Esophagus muscularis mucosa (tissue), 4 donors: ENCODE measurements at regions not wholly inside any gene's neighbourhood (a gene's known extent, or its start where the extent isn't known, plus 50 kb on each side); places are given as distances from the start of the nearest gene placed in this dataset.

Source experiments
- DNase-seq: peaks from one replicate; pipeline ENCODE4 v3.0.0-alpha.2; 2017; ENCODE audit errors: extremely low spot score
- H3K27ac ChIP-seq, 4 donors: fragments of 200-600 bp; sonication (generic); replicated peaks in 1 of 4; 1 replicate in 3 of 4; 2 replicates in 1 of 4; pipeline ENCODE4 v1.5.1; 2016 to 2019; ENCODE audit warnings: mild to moderate bottlenecking in 1 of 4
- H3K27me3 ChIP-seq, 4 donors: fragments of 200-600 bp; sonication (generic); one replicate each; pipeline versions ENCODE4 v1.5.1 to v1.6.0; 2016 to 2019
- H3K36me3 ChIP-seq, 4 donors: fragments of 200-600 bp; sonication (generic); one replicate each; pipeline ENCODE4 v1.5.1; 2016 to 2019
- H3K4me1 ChIP-seq, 4 donors: fragments of 200-600 bp; sonication (generic); one replicate each; pipeline ENCODE4 v1.5.1; 2016 to 2019
- H3K4me3 ChIP-seq, 4 donors: fragments of 200-600 bp; sonication (generic); 1 replicate in 2 of 4; 2 replicates in 2 of 4; pipeline ENCODE4 v1.5.1; 2016 to 2019; ENCODE audit warnings: mild to moderate bottlenecking in 4 of 4, moderate library complexity in 1 of 4
- H3K9me3 ChIP-seq, 4 donors: fragments of 200-600 bp; sonication (generic); 1 replicate in 3 of 4; 2 replicates in 1 of 4; pipeline ENCODE4 v1.5.1; 2016 to 2019
- CTCF ChIP-seq, 3 experiments: fragments of 200-600 bp in 2 of 3; fragments of 450-650 bp in 1 of 3; sonication (generic) in 2 of 3; IDR thresholded peaks; one replicate each; pipeline ENCODE4 v1.5.1; 2017 to 2019; ENCODE audit warnings: antibody characterized with exemption in 3 of 3, mild to moderate bottlenecking in 2 of 3, moderate library complexity in 1 of 3
- EP300 ChIP-seq: sonication (generic); formaldehyde crosslinking; IDR thresholded peaks from one replicate; pipeline ENCODE4 v1.6.1; 2017; ENCODE audit warnings: antibody characterized with exemption
- POLR2A ChIP-seq: fragments of 450-650 bp; IDR thresholded peaks from one replicate; pipeline ENCODE4 v1.6.1; 2017; ENCODE audit warnings: antibody characterized with exemption, moderate library complexity, mild to moderate bottlenecking, low read depth
- POLR2AphosphoS5 ChIP-seq, 2 donors: sonication (generic); formaldehyde crosslinking; IDR thresholded peaks; one replicate each; pipeline ENCODE4 v1.6.1; 2017; ENCODE audit warnings: antibody characterized with exemption in 2 of 2
- WGBS: methylation state at CpG from one replicate; pipeline ENCODE4 v1.1.5; 2018; 5-methylcytosine and 5-hydroxymethylcytosine counted together
- intact Hi-C: fragments of 100-400 bp; cut with DNase I; formaldehyde crosslinking; loops from one replicate; pipeline ENCODE4 v1.15.1; 2023

GRCh38 chr1:93811326-93812065 is 67.5 kb downstream of the DNTTIP2 start:
- Histone ChIP-seq H3K36me3 (no peaks in the 10 kb centered on the region), H3K4me3 (no peak overlapping the region), H3K27me3 (no peaks in the 10 kb centered on the region), H3K9me3 (no peaks in the 10 kb centered on the region), H3K4me1 (peaks cover under 1 to 22% (median 8%) of the 10 kb centered on the region in 4 donors), H3K27ac (peak overlapping the region in 3 of 4 donors; percentile 2 to 48 (median 35))
- no peak for DNase-seq
- 64% methylated on average over 7 of the region's 7 CpGs for WGBS
- intact Hi-C loops: loop anchor here (2.0 to 5.0 kb wide), 2 partner anchors 129 to 373 kb away; partner anchors contain the start of gene BCAR3
- TF ChIP-seq POLR2A: no peak
- no peak for TF ChIP-seq EP300
- TF ChIP-seq POLR2AphosphoS5 (IDR thresholded peaks at IDR 0.05): no peak
- no peak for TF ChIP-seq CTCF (IDR thresholded peaks at IDR 0.05)

DNA sequence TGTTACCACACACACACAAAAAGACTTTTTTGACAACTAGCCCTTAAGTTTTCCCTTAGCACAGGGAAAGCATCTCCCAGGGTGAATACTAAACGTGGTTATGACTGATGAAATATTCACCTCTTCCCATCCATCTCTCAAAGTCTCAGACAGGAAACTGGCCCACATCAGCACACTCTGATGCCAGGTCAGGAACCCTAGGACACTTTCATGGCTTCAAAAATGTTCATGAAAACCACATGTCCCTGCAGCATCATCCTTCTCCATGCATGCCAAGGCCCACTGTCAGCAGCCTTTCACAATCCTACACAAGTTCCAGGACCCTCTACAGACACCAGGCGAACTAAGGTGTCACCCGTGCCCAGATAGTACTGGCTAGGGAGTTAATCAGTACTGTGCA is 68.7 kb downstream of the DNTTIP2 start:
- H3K27ac ChIP-seq: no peak overlapping the region
- WGBS: 83% methylated on average over 3 of the region's 3 CpGs
- no peaks in the 10 kb centered on the region for H3K27me3 ChIP-seq
- no peaks in the 10 kb centered on the region for H3K36me3 ChIP-seq
- peaks cover 1 to 24% (median 9%) of the 10 kb centered on the region in 4 donors for H3K4me1 ChIP-seq
- TF ChIP-seq POLR2A (no peak), EP300 (no peak), POLR2AphosphoS5 (IDR thresholded peaks at IDR 0.05) (no peak), CTCF (IDR thresholded peaks at IDR 0.05) (no peak)
- H3K9me3 ChIP-seq: no peaks in the 10 kb centered on the region
- DNase-seq: no peak
- intact Hi-C loops: loop anchor here (5.0 kb wide), 1 partner anchor 128 kb away; the partner anchor contains the start of gene BCAR3
- H3K4me3 ChIP-seq: no peak overlapping the region

DNA sequence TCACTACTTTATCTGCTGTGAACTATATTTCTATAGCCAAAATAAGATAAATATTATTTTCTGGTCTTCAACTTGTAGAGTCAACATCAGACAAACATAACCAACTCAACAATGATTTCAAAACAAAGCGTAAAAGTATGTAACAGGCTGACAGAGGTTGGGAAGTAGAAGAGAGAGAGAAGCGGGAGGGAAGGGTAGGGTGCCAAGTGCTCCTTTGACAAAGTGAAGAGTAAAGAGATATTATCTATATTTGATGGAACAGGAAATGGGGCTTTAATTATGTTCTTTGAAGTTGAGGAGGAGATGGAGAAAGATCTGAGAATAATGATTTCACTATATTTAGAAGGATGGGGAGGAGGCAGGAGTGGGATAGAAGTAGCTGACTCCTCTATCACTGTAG is 70.1 kb downstream of the DNTTIP2 start:
- 64% methylated on average over 2 of the region's 2 CpGs for WGBS
- intact Hi-C loops: no loop called here
- no peak for TF ChIP-seq EP300
- TF ChIP-seq POLR2A: no peak
- TF ChIP-seq POLR2AphosphoS5 (IDR thresholded peaks at IDR 0.05): no peak
- TF ChIP-seq CTCF (IDR thresholded peaks at IDR 0.05): no peak
- H3K9me3 ChIP-seq: no peaks in the 10 kb centered on the region
- H3K36me3 ChIP-seq: no peaks in the 10 kb centered on the region
- H3K27me3 ChIP-seq: no peaks in the 10 kb centered on the region
- H3K4me1 ChIP-seq: peaks cover 2 to 35% (median 11%) of the 10 kb centered on the region in 4 donors
- no peak overlapping the region for H3K27ac ChIP-seq
- no peak for DNase-seq
- no peak overlapping the region for H3K4me3 ChIP-seq

DNA sequence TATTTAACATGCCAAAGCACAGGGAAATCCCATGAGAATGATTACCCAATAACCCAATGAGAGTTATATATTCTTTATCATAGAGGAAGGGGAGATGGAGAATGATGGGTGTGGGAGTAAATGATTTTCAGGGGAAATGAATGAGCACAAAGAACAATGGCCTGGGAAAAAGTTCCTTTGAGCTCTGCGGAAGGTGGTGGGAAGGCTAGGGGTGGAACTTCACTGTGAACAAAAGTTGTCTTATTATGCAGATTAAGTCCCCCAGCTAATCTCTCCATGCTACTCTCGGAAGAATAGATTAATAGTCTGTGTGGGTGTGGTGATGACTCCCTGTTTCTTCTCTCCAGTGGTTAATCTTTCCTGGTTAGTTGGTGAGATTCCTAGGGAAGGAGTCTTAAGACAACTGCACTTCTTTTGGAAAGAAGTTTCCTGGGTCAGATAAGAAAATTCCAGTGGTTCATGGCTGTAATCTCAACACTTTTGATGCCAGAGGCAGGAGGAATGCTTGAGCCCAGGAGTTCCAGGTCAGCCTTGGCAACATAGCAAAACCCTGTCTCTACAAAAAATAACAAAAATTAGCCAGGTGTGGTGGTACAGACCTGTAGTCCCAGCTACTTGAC is 71.6 kb downstream of the DNTTIP2 start:
- Histone ChIP-seq H3K27ac (no peak overlapping the region), H3K9me3 (no peaks in the 10 kb centered on the region)
- 95% methylated on average over 2 of the region's 2 CpGs for WGBS

More for the DNA sequence above, 71.6 kb downstream of the DNTTIP2 start:
- H3K36me3 ChIP-seq: no peaks in the 10 kb centered on the region
- DNase-seq: no peak
- H3K4me1 ChIP-seq: peaks cover 0 to 28% (median 10%) of the 10 kb centered on the region in 4 donors
- TF ChIP-seq POLR2AphosphoS5 (IDR thresholded peaks at IDR 0.05) (no peak), POLR2A (no peak), CTCF (IDR thresholded peaks at IDR 0.05) (no peak), EP300 (no peak)
- no peak overlapping the region for H3K4me3 ChIP-seq
- intact Hi-C loops: no loop called here
- H3K27me3 ChIP-seq: no peaks in the 10 kb centered on the region
